IMR-90 (cell line): ENCODE measurements at regions not wholly inside any gene's neighbourhood (a gene's known extent, or its start where the extent isn't known, plus 50 kb on each side); places are given as distances from the start of the nearest gene placed in this dataset.
A peak's percentile ranks its signal among the peaks of the same experiment; 100 is the strongest.

Experiments
- ATAC-seq: fragments of 200-7000 bp; cut with Tn5 transposase; 2 replicates; pipeline ENCODE4 v1.9.1; 2020; ENCODE audit warnings: low read depth, mild to moderate bottlenecking, moderate library complexity
- BruUV-seq: library from RNA; stranded (reverse); fragments of 400-500 nt; replicated peaks from 2 replicates; lab custom pipeline; 2021; lab: Mats Ljungman, UMichigan
- CTCF ChIA-PET: fragments of 300-600 bp; formaldehyde crosslinking; extraction: SDS; loops from one replicate; lab custom pipeline; 2021; ENCODE audit warnings: antibody characterized with exemption; lab: Yijun Ruan, JAX
- POLR2A ChIA-PET: fragments of 300-600 bp; sonication (Branson Sonifier 250); formaldehyde crosslinking; loops from one replicate; lab custom pipeline; 2022; ENCODE audit warnings: antibody characterized with exemption; ENCODE audit not compliant: unreplicated experiment; lab: Charles Lee
- DNase-seq: peaks from one replicate; pipeline ENCODE4 v3.0.0; 2013
- H2AFZ ChIP-seq: replicated peaks from 2 replicates; pipeline ENCODE3; 2013; ENCODE audit warnings: low read length, mild to moderate bottlenecking; ENCODE audit not compliant: poor library complexity
- H2AK5ac ChIP-seq: 2 replicates; pipeline ENCODE4 v1.6.1; 2013; ENCODE audit warnings: low read depth, low read length, inconsistent platforms
- H2AK9ac ChIP-seq: replicated peaks from 2 replicates; pipeline ENCODE3; 2013; ENCODE audit warnings: mild to moderate bottlenecking, low read depth, low read length, moderate library complexity; ENCODE audit not compliant: poor library complexity
- H2BK120ac ChIP-seq: 2 replicates; pipeline ENCODE4 v1.6.1; 2013; ENCODE audit warnings: low read depth, low read length, inconsistent platforms
- H2BK15ac ChIP-seq: 3 replicates; pipeline ENCODE4 v1.6.1; 2013; ENCODE audit warnings: low read depth, low read length, inconsistent platforms
- H2BK20ac ChIP-seq: 2 replicates; pipeline ENCODE4 v1.6.1; 2013; ENCODE audit warnings: low read depth, mild to moderate bottlenecking, inconsistent platforms, low read length, moderate library complexity
- H2BK5ac ChIP-seq: 2 replicates; pipeline ENCODE4 v1.6.1; 2013; ENCODE audit warnings: mild to moderate bottlenecking, low read depth, low read length, inconsistent platforms; ENCODE audit not compliant: poor library complexity, severe bottlenecking
- H3K14ac ChIP-seq: replicated peaks from 2 replicates; pipeline ENCODE4 v1.6.1; 2013; ENCODE audit warnings: low read depth, low read length, inconsistent platforms
- H3K18ac ChIP-seq: 2 replicates; pipeline ENCODE4 v1.6.1; 2013; ENCODE audit warnings: low read depth, low read length, control low read depth
- H3K23ac ChIP-seq: 2 replicates; pipeline ENCODE4 v1.6.1; 2013; ENCODE audit warnings: low read depth, low read length, inconsistent platforms
- H3K27ac ChIP-seq: 2 replicates; pipeline ENCODE4 v1.5.1; 2013; ENCODE audit warnings: mild to moderate bottlenecking, control low read depth, low read length; ENCODE audit not compliant: insufficient read depth
- H3K27me3 ChIP-seq: 2 replicates; pipeline ENCODE4 v1.6.1; 2013; ENCODE audit warnings: low read length; ENCODE audit not compliant: control insufficient read depth, insufficient read depth
- H3K36me3 ChIP-seq: 2 replicates; pipeline ENCODE4 v1.6.1; 2013; ENCODE audit warnings: low read length, mixed read lengths; ENCODE audit not compliant: control insufficient read depth, insufficient read depth
- H3K4ac ChIP-seq: 2 replicates; pipeline ENCODE4 v1.6.1; 2013; ENCODE audit warnings: low read depth, low read length, inconsistent platforms
- H3K4me1 ChIP-seq: 2 replicates; pipeline ENCODE4 v1.6.1; 2013; ENCODE audit warnings: low read length, mixed read lengths; ENCODE audit not compliant: control insufficient read depth, insufficient read depth
- H3K4me2 ChIP-seq: 2 replicates; pipeline ENCODE4 v1.6.1; 2013; ENCODE audit warnings: low read depth, mild to moderate bottlenecking, control low read depth, low read length, moderate library complexity
- H3K4me3 ChIP-seq: 2 replicates; pipeline ENCODE4 v1.5.1; 2013; ENCODE audit warnings: low read depth, mild to moderate bottlenecking, control low read depth, low read length, moderate library complexity; ENCODE audit not compliant: insufficient read depth
- H3K56ac ChIP-seq: 2 replicates; pipeline ENCODE4 v1.6.1; 2013; ENCODE audit warnings: low read length, inconsistent platforms; ENCODE audit not compliant: insufficient read depth; ENCODE audit errors: extremely low read depth
- H3K79me1 ChIP-seq, 2 experiments: 2 replicates each; pipeline ENCODE4 v1.6.1; 2013; ENCODE audit warnings: low read length in 2 of 2, inconsistent platforms in 1 of 2, low read depth in 1 of 2
- H3K9ac ChIP-seq: 2 replicates; pipeline ENCODE4 v1.6.1; 2013; ENCODE audit warnings: low read depth, low read length, control low read depth
- H3K9me1 ChIP-seq: 2 replicates; pipeline ENCODE4 v1.6.1; 2013; ENCODE audit warnings: low read length, inconsistent platforms; ENCODE audit not compliant: insufficient read depth
- H3K9me3 ChIP-seq: 2 replicates; pipeline ENCODE4 v1.6.1; 2013; ENCODE audit warnings: low read length; ENCODE audit not compliant: control insufficient read depth, insufficient read depth
- H4K20me1 ChIP-seq: 2 replicates; pipeline ENCODE4 v1.6.1; 2013; ENCODE audit warnings: low read length, inconsistent platforms; ENCODE audit not compliant: insufficient read depth
- H4K5ac ChIP-seq: 2 replicates; pipeline ENCODE4 v1.6.1; 2013; ENCODE audit warnings: mild to moderate bottlenecking, low read depth, low read length, control low read depth
- H4K8ac ChIP-seq, 2 experiments: 2 replicates each; pipeline ENCODE4 v1.6.1; 2013; ENCODE audit warnings: low read depth in 2 of 2, low read length in 2 of 2, control low read depth in 1 of 2, inconsistent platforms in 1 of 2
- H4K91ac ChIP-seq: 2 replicates; pipeline ENCODE4 v1.6.1; 2013; ENCODE audit warnings: low read depth, low read length, inconsistent platforms; ENCODE audit not compliant: insufficient read depth
- MXI1 ChIP-seq: IDR thresholded peaks from 2 replicates; pipeline ENCODE4 v1.6.1; 2012; ENCODE audit warnings: low read depth, mild to moderate bottlenecking, low read length, moderate library complexity, borderline replicate concordance
- RAD21 ChIP-seq: IDR thresholded peaks from 2 replicates; pipeline ENCODE4 v1.6.1; 2012; ENCODE audit warnings: low read length, improper control_type of control experiment
- RCOR1 ChIP-seq: IDR thresholded peaks from 2 replicates; pipeline ENCODE4 v1.6.1; 2012; ENCODE audit warnings: mild to moderate bottlenecking, low read length, improper control_type of control experiment; ENCODE audit not compliant: insufficient replicate concordance
- WGBS, 2 experiments: methylation state at CpG; one replicate each; pipeline versions ENCODE4 v1.1.5 to v1.1.7; 2013; ENCODE audit warnings: missing lambda C conversion rate in 2 of 2; ENCODE audit not compliant: insufficient read length in 1 of 2; ENCODE audit errors: extremely low coverage in 2 of 2; 5-methylcytosine and 5-hydroxymethylcytosine counted together
- dilution Hi-C: fragments of 300-500 bp; cut with HindIII; formaldehyde crosslinking; loops from one replicate; pipeline ENCODE4 v1.14.3; 2018; ENCODE audit warnings: low sequenced_read_pairs; ENCODE audit not compliant: unreplicated experiment
- in situ Hi-C: fragments of 300-500 bp; cut with MboI; formaldehyde crosslinking; loops from 3 replicates; pipeline ENCODE4 v1.14.3; 2019; ENCODE audit warnings: low sequenced_read_pairs, inconsistent platforms, mixed read lengths
- intact Hi-C: fragments of 100-400 bp; cut with micrococcal nuclease; formaldehyde crosslinking; loops from 2 replicates; pipeline ENCODE4 v1.10.0; 2022

GRCh38 chr7:81857385-81857784 is 87.5 kb upstream of the HGF start:
- H4K91ac ChIP-seq: no peak overlapping the region
- no peaks in the 10 kb centered on the region for H3K27me3 ChIP-seq
- H4K20me1 ChIP-seq: no peaks in the 10 kb centered on the region
- H3K9ac ChIP-seq: no peak overlapping the region
- H2AK5ac ChIP-seq: no peak overlapping the region
- no TSS peak for BruUV-seq
- ATAC-seq (peak; percentile 64), DNase-seq (no peak)
- no peak overlapping the region for H2AFZ ChIP-seq
- H2BK120ac ChIP-seq: no peak overlapping the region
- no peaks in the 10 kb centered on the region for H3K4me1 ChIP-seq
- CTCF ChIA-PET: no interaction called here
- no peak overlapping the region for H4K8ac ChIP-seq
- no peak overlapping the region for H3K4me2 ChIP-seq
- no peak overlapping the region for H3K18ac ChIP-seq
- H2BK15ac ChIP-seq: no peak overlapping the region
- no peak overlapping the region for H2BK5ac ChIP-seq
- in situ Hi-C loops (no loop called here), intact Hi-C loops (no loop called here), dilution Hi-C loops (no loop called here)
- no peak overlapping the region for H3K27ac ChIP-seq
- POLR2A ChIA-PET: no interaction called here
- H2BK20ac ChIP-seq: no peak overlapping the region
- no peak overlapping the region for H3K14ac ChIP-seq
- H3K56ac ChIP-seq: no peak overlapping the region
- no peak overlapping the region for H2AK9ac ChIP-seq
- no peaks in the 10 kb centered on the region for H3K79me1 ChIP-seq
- H3K9me3 ChIP-seq: no peaks in the 10 kb centered on the region
- TF ChIP-seq RCOR1: no peak
- TF ChIP-seq RAD21: no peak
- no peak for TF ChIP-seq MXI1
- no peak overlapping the region for H3K4me3 ChIP-seq
- no peak overlapping the region for H3K4ac ChIP-seq
- H3K23ac ChIP-seq: no peak overlapping the region
- H4K5ac ChIP-seq: no peak overlapping the region
- no peaks in the 10 kb centered on the region for H3K36me3 ChIP-seq
- H3K9me1 ChIP-seq: no peaks in the 10 kb centered on the region
- no CpG with 5 or more reads among the region's 2 CpGs for WGBS, 2 experiments
